HG03066 (cell line): ENCODE measurements at regions not wholly inside any gene's neighbourhood (a gene's known extent, or its start where the extent isn't known, plus 50 kb on each side); places are given as distances from the start of the nearest gene placed in this dataset.
"Not testable (repeated sequence)": the region's sequence is repeated elsewhere in the genome, so short reads cannot be mapped to it uniquely, and the experiment has no call there.

Experiments
- ATAC-seq: cut with Tn5 transposase; IDR thresholded peaks from one replicate; pipeline ENCODE4 v1.9.1; 2021; ENCODE audit warnings: low read depth; ENCODE audit not compliant: unreplicated experiment

DNA sequence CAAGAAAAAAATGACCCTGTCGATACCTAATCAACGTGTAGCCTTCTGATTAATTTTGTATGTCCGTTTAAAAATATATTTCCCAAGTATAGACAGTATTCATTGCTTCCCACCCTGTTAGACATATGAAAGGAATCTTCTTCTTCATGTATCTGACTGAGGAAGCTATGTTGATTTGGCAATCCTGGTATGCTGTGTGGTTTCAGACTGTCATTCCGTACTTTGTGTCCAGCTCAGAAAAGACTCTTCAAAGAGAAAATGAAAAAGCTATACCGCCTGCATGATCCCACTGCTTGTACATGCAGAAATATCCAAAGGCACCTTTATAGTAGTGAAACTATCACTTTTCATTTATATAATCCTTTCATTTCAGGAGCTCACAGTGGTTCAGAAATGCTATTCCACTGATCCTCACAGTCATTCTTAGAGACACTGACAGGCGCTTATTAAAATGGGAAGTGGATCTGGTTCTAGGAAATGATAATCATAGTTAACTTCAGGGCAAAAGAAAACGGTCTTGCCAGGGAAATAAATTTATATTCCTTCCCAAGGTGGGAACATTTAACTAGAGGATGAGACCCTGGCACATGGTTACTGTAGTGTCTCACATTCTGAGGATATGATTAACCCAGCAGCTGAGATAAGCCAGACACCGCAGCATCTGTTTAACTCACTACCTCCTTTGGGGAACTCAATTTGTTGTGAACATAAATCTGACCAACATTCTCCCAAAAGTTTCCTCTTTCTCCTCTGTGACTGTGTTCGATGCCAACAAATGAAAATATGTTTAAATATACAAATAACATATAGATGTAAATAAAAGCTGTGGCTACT lies 599.2 kb upstream of the LUZP2 start:
- ATAC-seq: no peak

DNA sequence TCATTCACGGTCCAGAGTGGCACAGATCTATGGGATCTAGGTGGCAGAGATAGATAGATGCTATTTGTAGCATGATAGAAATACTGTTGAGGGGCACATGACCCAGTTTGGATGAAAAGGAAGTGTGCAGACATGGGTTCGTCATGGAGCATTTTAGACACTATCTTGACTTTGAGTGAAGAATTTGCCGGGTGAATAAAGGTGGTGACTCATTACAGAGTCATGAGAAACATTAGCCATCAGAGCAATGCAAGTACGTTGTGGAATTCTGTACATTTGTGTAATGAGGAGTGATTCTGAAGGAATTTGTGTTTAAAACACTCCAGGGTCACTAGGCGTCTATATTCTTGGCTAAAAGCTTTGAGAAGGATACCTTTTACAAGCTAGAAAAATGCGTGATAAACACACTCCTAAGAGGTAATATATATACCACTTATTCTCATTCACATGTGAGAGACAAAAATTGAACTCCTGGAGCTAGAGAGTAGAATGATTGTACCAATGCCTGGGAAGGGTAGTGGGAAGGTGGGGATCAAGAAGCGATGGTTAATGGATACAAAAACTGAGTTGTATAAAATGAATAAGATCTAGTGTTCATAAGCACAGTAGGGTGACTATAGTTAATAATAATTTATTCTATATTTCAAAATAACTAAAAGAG lies 593.7 kb upstream of the LUZP2 start:
- ATAC-seq: no peak

DNA sequence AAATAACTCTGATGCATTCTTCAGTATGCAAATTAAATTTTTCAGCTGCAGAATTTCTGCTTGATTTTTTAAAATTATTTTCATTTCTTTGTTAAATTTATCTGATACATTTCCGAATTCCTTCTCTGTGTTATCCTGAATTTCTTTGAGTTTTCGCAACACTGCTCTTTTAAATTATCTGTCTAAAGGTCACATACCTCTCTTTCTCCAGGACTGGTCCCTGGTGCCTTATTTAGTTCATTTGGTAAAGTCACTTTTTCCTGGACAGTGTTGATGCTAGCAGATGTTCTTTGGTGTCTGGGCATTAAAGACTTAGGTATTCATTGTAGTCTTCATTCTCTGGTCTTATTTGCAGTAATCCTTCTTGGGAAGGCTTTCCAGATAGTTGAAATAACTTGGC lies 577.4 kb upstream of the LUZP2 start:
- ATAC-seq: no peak

DNA sequence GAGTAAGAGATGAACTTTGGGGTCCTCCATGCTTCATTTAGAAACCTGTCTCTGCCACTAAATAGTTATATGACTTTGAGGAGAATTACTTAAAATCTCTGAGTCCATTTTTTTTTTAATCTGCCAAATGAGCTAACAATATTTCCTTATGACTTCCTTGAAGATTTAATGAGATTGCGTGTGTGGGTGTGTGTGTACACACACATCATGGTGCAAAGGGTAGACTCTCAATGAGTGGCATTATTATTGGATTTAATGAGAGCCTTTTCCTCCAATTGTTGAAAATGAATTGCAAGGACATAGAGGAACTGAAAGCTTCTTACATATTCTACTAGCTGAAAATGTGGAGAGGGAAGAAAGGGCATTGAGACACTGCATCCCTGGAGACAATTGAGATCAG lies 573.5 kb upstream of the LUZP2 start:
- ATAC-seq: no peak

DNA sequence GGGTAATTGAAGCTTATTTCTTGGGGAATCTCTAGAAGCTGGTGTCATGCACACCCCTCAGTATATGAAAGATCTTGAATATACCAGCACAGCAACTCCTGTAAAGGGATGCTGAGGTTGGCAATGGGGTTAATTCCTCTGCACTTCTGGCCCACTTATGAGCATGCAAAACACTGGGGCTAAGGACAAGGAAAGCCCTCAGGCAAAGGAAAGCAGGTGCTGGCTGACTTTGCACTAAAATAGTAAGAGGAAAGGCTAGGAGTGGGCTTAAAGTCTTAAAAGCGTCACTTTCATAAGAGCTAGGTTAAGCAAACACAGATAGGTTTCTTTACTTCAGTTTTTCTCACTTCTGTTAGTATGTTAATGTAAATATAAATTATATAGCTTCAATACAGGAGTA lies 572.6 kb upstream of the LUZP2 start:
- no peak for ATAC-seq

DNA sequence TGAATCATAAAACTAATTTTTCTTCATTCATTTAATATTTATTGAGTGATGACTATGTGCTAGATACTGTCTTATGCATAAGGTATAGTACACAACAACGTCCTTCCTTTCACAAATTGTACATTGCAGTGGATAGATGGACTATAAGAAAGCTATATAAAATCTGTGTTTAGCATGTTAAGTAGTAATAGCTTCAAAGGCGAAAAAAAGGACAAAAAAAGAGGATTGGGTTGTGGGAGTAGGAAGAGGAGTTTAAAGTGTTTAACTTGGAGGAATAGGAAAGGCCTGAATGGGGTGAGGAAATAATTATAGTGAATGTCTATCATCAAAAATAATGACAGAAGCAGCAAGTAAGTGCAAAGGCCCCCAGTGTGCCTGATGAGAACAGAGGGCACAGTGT lies 565.4 kb upstream of the LUZP2 start:
- ATAC-seq: no peak

DNA sequence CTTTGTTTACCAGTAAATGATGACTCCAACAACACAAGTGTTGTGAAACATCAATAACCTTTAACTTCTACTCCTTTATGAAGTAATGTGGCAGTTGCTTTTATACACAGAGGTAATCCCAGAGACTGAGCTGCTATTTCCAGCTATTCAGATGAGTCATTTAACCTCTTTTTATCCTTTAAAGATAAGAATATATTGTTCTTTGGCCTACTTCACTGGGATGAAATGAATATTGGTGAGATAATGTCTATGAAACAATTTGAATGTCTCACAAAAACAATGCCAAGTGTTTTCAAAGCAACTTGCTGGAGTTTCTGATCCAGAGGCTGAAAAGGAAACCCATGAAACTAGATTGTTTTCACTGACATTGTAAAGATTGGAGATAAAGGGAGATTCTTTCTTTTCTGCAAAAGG lies 564.4 kb upstream of the LUZP2 start:
- ATAC-seq: no peak

DNA sequence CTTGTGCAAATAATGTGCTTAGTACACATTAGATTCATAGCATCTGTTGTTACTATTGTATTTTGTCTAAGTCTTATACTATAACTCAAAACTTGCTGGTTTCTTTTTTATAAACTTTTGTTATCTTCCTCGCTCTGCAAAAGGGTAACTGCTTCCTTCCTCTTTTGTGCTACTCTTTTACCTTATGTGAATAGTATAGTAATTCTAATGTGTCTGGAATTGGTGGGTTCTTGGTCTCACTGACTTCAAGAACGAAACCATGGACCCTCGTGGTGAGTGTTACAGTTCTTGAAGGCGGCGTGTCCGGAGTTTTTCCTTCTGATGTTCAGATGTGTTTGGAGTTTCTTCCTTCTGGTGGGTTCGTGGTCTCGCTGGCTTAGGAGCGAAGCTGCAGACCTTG lies 563.1 kb upstream of the LUZP2 start:
- no peak for ATAC-seq

DNA sequence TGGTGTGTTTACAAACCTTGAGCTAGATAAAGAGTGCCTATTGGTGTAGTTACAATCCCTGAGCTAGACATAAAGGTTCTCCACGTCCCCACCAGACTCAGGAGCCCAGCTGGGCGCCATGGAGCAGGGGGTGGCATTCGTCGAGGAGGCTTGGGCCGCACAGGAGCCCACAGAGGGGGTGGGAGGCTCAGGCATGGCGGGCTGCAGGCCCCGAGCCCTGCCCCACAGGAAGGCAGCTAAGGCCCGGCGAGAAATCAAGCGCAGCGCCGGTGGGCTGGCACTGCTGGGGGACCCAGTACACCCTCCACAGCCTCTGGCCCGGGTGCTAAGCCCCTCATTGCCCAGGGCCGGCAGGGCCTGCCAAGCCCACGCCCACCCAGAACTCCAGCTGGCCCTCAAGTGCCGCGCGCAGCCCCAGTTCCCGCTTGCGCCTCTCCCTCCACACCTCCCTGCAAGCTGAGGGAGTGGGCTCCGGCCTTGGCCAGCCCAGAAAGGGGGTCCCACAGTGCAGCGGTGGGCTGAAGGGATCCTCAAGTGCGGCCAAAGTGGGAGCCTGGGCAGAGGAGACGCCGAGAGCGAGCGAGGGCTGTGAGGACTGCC lies 562.1 kb upstream of the LUZP2 start:
- ATAC-seq: not testable (repeated sequence)

DNA sequence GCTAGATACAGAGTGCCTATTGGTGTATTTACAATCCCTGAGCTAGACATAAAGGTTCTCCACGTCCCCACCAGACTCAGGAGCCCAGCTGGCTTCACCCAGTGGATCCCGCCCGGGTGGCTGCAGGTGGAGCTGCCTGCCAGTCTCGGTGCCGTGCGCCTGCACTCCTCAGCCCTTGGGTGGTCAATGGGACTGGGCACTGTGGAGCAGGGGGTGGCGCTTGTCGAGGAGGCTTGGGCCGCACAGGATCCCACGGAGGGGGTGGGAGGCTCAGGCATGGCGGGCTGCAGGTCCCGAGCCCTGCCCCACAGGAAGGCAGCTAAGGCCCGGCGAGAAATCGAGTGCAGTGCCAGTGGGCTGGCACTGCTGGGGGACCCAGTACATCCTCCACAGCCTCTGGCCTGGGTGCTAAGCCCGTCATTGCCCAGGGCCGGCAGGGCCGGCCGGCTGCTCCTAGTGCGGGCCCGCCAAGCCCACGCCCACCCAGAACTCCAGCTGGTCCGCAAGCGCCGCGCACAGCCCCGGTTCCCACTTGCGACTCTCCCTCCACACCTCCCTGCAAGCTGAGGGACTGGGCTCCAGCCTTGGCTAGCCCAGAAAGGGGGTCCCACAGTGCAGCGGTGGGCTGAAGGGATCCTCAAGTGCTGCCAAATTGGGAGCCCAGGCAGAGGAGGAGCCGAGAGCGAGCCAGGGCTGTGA lies 554.6 kb upstream of the LUZP2 start:
- ATAC-seq: not testable (repeated sequence)

DNA sequence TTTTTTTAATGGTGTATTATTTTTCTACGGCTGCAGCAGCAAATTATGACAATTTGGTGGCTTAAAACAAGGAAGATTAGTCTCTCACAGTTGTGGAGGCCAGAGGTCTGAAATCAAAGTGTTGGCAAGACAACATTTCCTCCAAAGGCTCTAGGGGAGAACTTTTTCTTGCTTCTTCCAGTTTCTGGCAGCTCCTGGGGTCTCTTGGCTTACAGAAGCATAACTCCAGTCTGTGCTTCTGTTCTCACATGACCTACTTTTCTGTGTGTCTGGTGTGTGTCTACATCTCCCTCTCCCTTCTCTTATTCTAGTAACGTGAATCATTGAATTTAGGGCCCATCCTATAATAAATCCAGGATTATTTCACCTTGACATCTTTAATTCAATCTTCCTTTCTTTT lies 551.9 kb upstream of the LUZP2 start:
- ATAC-seq: no peak

DNA sequence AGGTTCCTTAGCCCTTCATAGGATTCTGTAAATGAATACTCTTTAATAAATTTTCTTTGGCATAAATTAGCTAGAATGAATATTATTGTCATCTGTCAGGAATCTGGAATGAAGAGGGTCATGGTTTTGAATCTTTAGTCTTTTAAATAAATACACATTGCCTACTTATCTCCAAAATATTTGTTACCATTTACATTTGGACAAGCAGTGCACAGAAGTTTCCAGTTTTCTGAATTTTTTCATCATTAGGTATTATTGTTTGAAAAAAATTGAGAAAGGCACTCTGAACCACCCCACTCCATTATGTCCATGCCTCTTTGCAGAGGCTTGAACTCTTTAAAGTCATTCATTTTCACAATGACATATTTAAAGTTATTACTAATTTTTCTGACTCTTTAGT lies 549.0 kb upstream of the LUZP2 start:
- no peak for ATAC-seq

DNA sequence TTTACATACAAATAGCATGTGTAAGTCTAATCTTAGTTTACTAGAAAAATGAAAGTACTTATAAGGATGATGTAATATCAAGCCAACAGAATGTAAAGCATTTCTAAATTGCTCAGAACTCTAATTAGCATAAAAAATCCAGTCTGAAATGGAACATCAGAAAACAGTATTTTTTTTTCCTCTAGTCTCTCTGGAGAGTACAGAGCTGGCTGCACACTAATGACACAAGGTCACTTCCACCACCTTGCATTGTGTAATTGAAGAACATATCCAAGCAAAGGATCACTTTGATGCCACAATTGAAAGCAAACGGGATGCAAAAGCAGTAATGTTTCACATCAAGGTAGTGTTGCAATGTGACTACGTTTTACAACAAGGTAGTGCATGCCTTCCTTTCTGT lies 548.0 kb upstream of the LUZP2 start:
- no peak for ATAC-seq

DNA sequence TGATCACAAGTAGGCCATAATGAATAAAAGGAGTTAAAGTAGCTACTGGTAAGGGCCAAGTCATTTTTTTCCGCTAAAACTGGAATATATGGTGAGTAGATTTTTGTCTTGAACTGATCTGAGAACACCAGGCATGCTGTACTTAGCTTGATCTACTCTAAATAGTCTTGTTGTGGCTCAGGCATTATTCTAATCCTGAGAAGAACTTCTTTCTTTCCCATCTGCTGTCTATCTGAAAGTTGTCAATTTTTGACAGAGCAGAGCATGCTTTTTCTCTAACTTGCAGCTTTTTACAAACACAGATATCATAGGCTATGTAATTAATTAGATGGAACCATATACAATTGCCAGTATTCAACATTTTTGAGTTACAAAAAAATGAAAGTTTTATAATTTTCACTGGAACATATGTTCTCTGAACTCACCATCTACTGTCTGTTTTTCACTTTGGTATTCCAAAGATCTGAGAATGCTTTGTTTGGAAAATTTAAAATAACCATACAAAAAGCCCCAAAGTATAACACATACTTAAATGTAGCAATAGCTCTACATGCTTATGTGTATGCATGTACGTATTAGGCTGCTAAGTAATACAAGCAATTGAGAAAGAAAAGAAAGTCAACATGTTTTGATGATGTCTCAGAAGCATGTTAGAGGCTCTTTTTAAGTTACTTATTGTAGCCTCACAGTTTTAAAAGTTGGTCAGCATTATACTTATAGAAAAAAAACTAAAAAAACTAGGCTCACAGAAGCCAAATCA lies 542.7 kb upstream of the LUZP2 start:
- no peak for ATAC-seq

DNA sequence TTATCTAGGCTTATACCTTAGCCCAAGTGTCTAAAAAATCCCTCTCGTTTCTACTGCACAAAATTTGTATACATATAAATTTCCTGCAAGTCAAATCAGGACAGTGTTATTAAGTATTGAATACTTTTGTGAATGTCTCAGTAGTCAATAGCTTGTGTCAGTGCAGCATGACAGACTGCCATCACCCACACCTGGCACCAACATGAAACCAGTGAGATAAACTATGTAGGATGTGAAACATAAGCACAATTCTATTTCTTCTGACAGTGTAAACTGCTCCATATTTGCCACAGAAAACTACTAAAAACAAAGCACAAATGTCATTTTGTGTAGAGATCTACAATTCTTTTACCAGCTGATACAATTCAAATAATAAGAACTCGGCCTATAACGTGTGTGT lies 542.1 kb upstream of the LUZP2 start:
- no peak for ATAC-seq

DNA sequence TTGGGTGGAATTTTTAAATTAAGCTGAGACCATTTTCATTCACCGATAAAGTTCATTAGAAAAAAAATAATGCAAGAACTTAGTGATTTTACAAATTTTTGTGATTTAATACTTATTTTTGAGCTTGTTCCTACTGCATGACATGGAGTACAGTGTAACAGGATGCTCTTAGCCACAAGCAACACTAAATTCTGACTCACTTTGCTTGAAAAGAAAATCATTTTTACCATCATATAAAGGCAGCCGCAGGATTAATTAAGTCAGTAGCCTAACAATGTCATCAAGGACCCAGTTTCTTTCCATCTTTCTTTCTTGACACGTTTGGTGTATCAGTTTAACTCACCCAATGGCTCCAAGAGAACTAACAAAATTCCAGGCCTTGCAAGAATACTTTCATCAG lies 540.3 kb upstream of the LUZP2 start:
- ATAC-seq: no peak

DNA sequence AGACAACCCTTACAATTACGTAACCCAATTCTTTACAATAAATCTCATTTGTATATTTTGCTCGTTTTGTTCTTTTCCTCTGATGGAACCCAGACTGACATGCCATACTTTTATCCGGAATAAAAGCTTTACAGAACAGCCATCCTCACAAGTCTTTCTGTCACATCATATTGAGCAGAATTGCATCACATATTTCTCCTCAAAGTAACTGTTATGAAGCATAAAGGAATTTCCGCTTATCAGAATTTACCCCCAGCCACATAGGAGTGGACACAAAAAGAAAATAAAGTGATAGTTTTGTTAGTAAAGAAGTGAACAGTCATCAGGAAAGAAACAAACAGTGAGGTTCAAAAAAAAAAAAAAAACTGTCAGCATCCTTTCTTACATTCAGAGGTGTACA lies 539.5 kb upstream of the LUZP2 start:
- no peak for ATAC-seq

DNA sequence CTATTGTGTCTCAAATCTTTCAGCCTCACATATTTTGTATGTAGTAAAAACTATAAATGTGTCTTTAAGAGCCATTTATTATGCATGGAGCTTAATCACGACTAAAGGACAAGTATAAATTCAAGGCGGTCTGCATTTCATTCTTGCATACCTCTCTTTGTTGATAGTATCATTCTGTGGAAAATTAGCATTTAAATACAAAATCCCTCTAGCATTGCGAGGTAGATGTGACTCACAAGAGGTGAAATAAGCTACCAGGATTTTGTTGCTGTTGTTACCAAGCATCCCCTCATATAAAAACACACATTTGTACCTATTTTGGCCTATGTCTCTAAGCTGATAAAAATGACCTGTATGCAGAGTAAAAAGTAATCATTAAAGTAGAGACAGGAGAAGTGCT lies 537.4 kb upstream of the LUZP2 start:
- no peak for ATAC-seq

DNA sequence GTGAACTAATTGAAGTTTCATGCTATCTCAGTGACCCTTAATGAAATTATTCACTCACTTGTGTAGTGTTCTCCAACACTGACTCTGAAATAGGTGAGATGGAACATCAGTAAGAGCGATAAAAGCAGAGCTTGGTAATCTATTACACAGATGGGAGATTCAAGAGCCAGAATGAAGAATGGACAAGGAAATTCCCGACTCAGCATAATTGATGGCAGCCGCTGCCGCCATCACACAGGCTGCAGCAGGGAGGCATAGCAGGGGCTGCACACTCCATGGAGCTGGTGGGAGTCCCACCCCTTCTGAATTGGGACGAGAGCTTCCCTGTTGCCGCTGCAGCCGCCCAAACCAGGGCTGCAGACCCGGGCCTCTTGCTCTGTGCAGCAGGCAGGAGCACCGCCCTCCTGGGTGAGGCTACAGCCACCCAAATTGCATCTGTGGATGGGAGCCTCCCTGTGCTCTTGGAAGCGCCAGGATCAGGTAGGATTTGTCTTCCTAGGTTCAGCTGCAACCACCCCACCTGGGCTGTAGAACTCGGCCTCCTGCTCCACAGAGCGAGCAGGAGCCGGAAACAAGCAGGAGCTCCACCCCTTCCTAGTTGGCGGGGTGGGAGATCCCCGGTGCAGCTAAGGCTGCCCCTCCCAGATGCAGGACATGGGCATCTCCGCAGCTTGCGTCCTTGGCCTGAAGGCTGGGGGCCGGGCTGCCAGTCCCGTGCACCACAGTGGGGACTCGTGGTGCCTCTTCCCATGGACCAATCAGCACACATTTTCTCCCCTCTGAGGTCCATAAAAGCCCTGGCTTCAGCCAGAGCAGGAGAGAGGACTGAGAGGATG lies 535.1 kb upstream of the LUZP2 start:
- no peak for ATAC-seq

DNA sequence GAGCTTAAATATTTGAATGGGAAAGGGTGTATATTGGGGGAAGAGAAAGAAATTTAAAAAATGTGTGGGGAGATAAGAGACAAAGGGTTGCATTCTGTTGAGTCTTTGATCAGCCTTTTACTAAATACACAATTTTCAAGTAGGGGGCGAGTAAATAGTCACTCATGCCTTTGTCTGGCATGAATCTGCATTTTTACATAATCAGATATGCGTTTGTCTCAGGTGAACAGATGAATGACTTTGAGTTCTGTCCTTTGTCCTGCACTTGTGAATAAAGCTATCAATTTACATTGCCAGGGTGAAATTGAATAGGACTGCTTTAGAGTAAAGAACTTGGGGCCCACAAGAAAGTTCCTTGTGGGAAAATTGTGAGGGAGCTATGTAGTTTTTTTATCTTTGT lies 523.6 kb upstream of the LUZP2 start:
- no peak for ATAC-seq
